ENCODE measurements at regions not wholly inside any gene's neighbourhood (a gene's known extent, or its start where the extent isn't known, plus 50 kb on each side); places are given as distances from the start of the nearest gene placed in this dataset.

DNA sequence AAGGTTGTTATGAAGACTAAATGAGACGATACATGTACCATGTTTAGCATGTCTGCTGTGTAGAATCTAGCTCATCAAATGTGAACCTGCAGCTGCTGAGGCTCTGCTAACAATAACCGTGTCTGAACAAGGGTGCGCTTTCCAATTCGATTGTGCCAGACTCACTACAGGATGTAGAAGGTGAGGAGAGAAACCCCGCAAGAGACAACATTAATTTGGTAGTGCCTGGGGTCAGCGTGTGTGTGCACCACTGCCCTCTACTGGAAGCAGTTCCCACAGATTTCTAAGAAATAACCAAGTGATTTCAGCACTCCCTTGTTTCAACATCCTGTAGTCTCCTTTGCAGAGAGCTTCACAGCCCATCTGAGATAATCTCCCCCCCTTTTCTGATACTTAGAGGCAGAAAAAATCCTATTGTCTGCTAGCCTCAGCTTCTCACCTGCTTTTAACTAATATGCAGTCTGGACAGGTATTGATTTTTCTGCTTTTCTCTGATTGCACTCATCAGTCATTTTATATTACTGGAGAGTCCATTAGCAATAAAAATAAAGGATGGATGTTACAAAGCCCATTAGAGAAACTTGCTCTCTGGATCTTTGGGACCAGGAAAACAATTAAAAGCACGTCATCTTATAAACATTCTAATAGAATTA lies 96.7 kb upstream of the BACH2 start:
- no peak overlapping the region for H3K4me3 ChIP-seq (replicated peaks in 1 of 3; ENCODE audit: low read depth in 2 of 3, low read length in 3 of 3)
- Mint-ChIP-seq H3K4me1 (peaks cover 2% of the 10 kb centered on the region), H3K9me3 (no peaks in the 10 kb centered on the region), H3K27ac (no peak overlapping the region), H3K27me3 (ENCODE audit: low read depth in 3 of 3) (peaks cover 0 to 5% (median 3%) of the 10 kb centered on the region in 3 donors), H3K36me3 (no peaks in the 10 kb centered on the region), H3K4me3 (no peak overlapping the region)
- TF ChIP-seq, protein P1, sequence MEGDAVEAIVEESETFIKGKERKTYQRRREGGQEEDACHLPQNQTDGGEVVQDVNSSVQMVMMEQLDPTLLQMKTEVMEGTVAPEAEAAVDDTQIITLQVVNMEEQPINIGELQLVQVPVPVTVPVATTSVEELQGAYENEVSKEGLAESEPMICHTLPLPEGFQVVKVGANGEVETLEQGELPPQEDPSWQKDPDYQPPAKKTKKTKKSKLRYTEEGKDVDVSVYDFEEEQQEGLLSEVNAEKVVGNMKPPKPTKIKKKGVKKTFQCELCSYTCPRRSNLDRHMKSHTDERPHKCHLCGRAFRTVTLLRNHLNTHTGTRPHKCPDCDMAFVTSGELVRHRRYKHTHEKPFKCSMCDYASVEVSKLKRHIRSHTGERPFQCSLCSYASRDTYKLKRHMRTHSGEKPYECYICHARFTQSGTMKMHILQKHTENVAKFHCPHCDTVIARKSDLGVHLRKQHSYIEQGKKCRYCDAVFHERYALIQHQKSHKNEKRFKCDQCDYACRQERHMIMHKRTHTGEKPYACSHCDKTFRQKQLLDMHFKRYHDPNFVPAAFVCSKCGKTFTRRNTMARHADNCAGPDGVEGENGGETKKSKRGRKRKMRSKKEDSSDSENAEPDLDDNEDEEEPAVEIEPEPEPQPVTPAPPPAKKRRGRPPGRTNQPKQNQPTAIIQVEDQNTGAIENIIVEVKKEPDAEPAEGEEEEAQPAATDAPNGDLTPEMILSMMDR (IDR thresholded peaks at IDR 0.05), result peak; percentile 75
- no peak overlapping the region for H3K27ac ChIP-seq (ENCODE audit: low read depth in 1 of 2, low read length in 2 of 2)
- no peak overlapping the region for H3K9ac ChIP-seq (ENCODE audit: insufficient read depth, low read length, poor library complexity, severe bottlenecking)
- H3K4me1 ChIP-seq (ENCODE audit: control insufficient read depth in 1 of 2, insufficient read depth in 2 of 2, low read length in 2 of 2), result no peaks in the 10 kb centered on the region
- H3K27me3 ChIP-seq (ENCODE audit: control insufficient read depth in 2 of 2, insufficient read depth in 2 of 2, low read length in 2 of 2), result no peaks in the 10 kb centered on the region
- no peaks in the 10 kb centered on the region for H3K79me2 ChIP-seq (ENCODE audit: insufficient read depth, low read length)
- no peak overlapping the region for H2AFZ ChIP-seq (ENCODE audit: insufficient read depth, low read depth, low read length, poor library complexity, severe bottlenecking)
- DNase-seq, result peak; percentile 40 to 73 (median 52)
- no peaks in the 10 kb centered on the region for H3K9me3 ChIP-seq (replicated peaks in 1 of 2; ENCODE audit: control insufficient read depth in 1 of 2, insufficient read depth in 1 of 2, low read length in 2 of 2)
- intact Hi-C loops (cut with micrococcal nuclease), result loop anchor here (5.0 to 10.0 kb wide), 4 partner anchors 81 to 451 kb away; partner anchors contain the start of gene BACH2 (in 2 of the 2)
- 30% methylated on average over 5 of the region's 7 CpGs for WGBS (ENCODE audit: insufficient coverage)
- no peaks in the 10 kb centered on the region for H4K20me1 ChIP-seq (ENCODE audit: insufficient read depth, low read length)
- H3K36me3 ChIP-seq (replicated peaks in 1 of 2; ENCODE audit: control insufficient read depth in 1 of 2, insufficient read depth in 2 of 2, low read length in 2 of 2), result no peaks in the 10 kb centered on the region
- no peak overlapping the region for H3K4me2 ChIP-seq (replicated peaks; ENCODE audit: extremely low read depth, low read length, poor library complexity, severe bottlenecking)

DNA sequence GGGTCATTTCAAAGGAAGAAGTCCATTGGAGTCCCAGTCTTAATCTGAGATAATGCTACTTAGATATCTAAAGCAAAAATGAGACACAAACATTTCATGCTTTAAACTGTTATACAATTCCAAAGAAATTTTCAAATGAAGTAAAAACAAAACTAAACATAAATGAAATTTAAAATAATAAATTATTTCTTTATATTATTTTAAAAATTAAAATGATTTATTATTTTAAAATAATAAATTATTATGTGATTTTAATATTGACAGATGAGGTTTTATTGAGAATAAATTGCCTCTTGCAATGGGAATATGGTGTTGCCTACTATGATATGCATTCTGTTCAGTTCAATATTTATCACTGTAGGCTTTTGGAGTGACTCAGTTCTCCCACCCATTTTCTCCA lies 93.7 kb upstream of the BACH2 start:
- no peak overlapping the region for H2AFZ ChIP-seq (ENCODE audit: insufficient read depth, low read depth, low read length, poor library complexity, severe bottlenecking)
- Mint-ChIP-seq H3K27ac (no peak overlapping the region), H3K4me1 (peaks cover 2% of the 10 kb centered on the region), H3K27me3 (ENCODE audit: low read depth in 3 of 3) (peaks cover 0 to 5% (median 3%) of the 10 kb centered on the region in 3 donors), H3K36me3 (no peaks in the 10 kb centered on the region), H3K4me3 (no peak overlapping the region), H3K9me3 (no peaks in the 10 kb centered on the region)
- no peak for DNase-seq
- no peak overlapping the region for H3K4me2 ChIP-seq (replicated peaks; ENCODE audit: extremely low read depth, low read length, poor library complexity, severe bottlenecking)
- no peak overlapping the region for H3K27ac ChIP-seq (ENCODE audit: low read depth in 1 of 2, low read length in 2 of 2)
- no peaks in the 10 kb centered on the region for H3K27me3 ChIP-seq (ENCODE audit: control insufficient read depth in 2 of 2, insufficient read depth in 2 of 2, low read length in 2 of 2)
- H3K36me3 ChIP-seq (replicated peaks in 1 of 2; ENCODE audit: control insufficient read depth in 1 of 2, insufficient read depth in 2 of 2, low read length in 2 of 2), result no peaks in the 10 kb centered on the region
- H3K9ac ChIP-seq (ENCODE audit: insufficient read depth, low read length, poor library complexity, severe bottlenecking), result no peak overlapping the region
- H3K79me2 ChIP-seq (ENCODE audit: insufficient read depth, low read length), result no peaks in the 10 kb centered on the region
- intact Hi-C loops (cut with micrococcal nuclease), result loop anchor here (5.0 to 10.0 kb wide), 4 partner anchors 84 to 448 kb away; partner anchors contain the start of gene BACH2 (in 2 of the 2)
- TF ChIP-seq, protein P1 (IDR thresholded peaks at IDR 0.05), result no peak
- no peak overlapping the region for H3K4me3 ChIP-seq (replicated peaks in 1 of 3; ENCODE audit: low read depth in 2 of 3, low read length in 3 of 3)
- H3K9me3 ChIP-seq (replicated peaks in 1 of 2; ENCODE audit: control insufficient read depth in 1 of 2, insufficient read depth in 1 of 2, low read length in 2 of 2), result no peaks in the 10 kb centered on the region
- H3K4me1 ChIP-seq (ENCODE audit: control insufficient read depth in 1 of 2, insufficient read depth in 2 of 2, low read length in 2 of 2), result no peaks in the 10 kb centered on the region
- H4K20me1 ChIP-seq (ENCODE audit: insufficient read depth, low read length), result no peaks in the 10 kb centered on the region

Data from CD14-positive monocyte (primary cell).